Caki2 (cell line): ENCODE measurements at regions not wholly inside any gene's neighbourhood (a gene's known extent, or its start where the extent isn't known, plus 50 kb on each side); places are given as distances from the start of the nearest gene placed in this dataset.
"Not testable (repeated sequence)": the region's sequence is repeated elsewhere in the genome, so short reads cannot be mapped to it uniquely, and the experiment has no call there.

Experiments used
- DNase-seq: peaks from one replicate; pipeline ENCODE4 v3.0.0-alpha.2; 2015; ENCODE audit warnings: low read depth
- in situ Hi-C: cut with HindIII; loops from 2 replicates; pipeline ENCODE4 v1.10.0; 2016; ENCODE audit warnings: low sequenced_read_pairs, low pct_unique_long_range_greater_than_20kb, mixed read lengths

- in situ Hi-C loops = not testable (repeated sequence)
Measured at GRCh38 chr11:112351423-112351822, 90.8 kb upstream of the PLET1 start.

GRCh38 chr11:112352907-112353306 is 92.2 kb upstream of the PLET1 start:
- in situ Hi-C loops = no loop called here
- DNase-seq = no peak

More at GRCh38 chr11:112351423-112351822, 90.8 kb upstream of the PLET1 start:
- DNase-seq = not testable (repeated sequence)

GRCh38 chr11:112354364-112354763 is 93.7 kb upstream of the PLET1 start:
- in situ Hi-C loops = no loop called here

GRCh38 chr11:112355726-112356125 is 95.1 kb upstream of the PLET1 start:
- DNase-seq = no peak
- in situ Hi-C loops = no loop called here

More at GRCh38 chr11:112354364-112354763, 93.7 kb upstream of the PLET1 start:
- DNase-seq = no peak

- DNase-seq = no peak
- in situ Hi-C loops = no loop called here
Measured at GRCh38 chr11:112357488-112357887, 96.8 kb upstream of the PLET1 start.

GRCh38 chr11:112361396-112361795 is 100.7 kb upstream of the PLET1 start:
- no peak for DNase-seq
- in situ Hi-C loops = no loop called here

GRCh38 chr11:112363527-112363926 is 102.9 kb upstream of the PLET1 start:
- no peak for DNase-seq
- in situ Hi-C loops = no loop called here

- DNase-seq = no peak
- in situ Hi-C loops = no loop called here
Measured at GRCh38 chr11:112364962-112365481, 104.4 kb upstream of the PLET1 start.

GRCh38 chr11:112366012-112366411 is 105.4 kb upstream of the PLET1 start:
- in situ Hi-C loops = no loop called here
- DNase-seq = no peak

- DNase-seq = no peak
- in situ Hi-C loops = no loop called here
Measured at GRCh38 chr11:112366777-112367176, 106.1 kb upstream of the PLET1 start.

GRCh38 chr11:112367461-112367860 is 106.8 kb upstream of the PLET1 start:
- in situ Hi-C loops = no loop called here
- no peak for DNase-seq

- in situ Hi-C loops = no loop called here
- no peak for DNase-seq
Measured at GRCh38 chr11:112367895-112368294, 107.2 kb upstream of the PLET1 start.

- in situ Hi-C loops = no loop called here
- no peak for DNase-seq
Measured at GRCh38 chr11:112368381-112368780, 107.7 kb upstream of the PLET1 start.

GRCh38 chr11:112369374-112369773 is 108.7 kb upstream of the PLET1 start:
- no peak for DNase-seq
- in situ Hi-C loops = no loop called here

GRCh38 chr11:112369916-112370315 is 109.3 kb upstream of the PLET1 start:
- DNase-seq = no peak
- in situ Hi-C loops = no loop called here

GRCh38 chr11:112374486-112375140 is 114.0 kb upstream of the PLET1 start:
- in situ Hi-C loops = no loop called here
- DNase-seq = no peak

GRCh38 chr11:112377946-112378345 is 117.3 kb upstream of the PLET1 start:
- DNase-seq = no peak
- in situ Hi-C loops = no loop called here

GRCh38 chr11:112380464-112380863 is 119.8 kb upstream of the PLET1 start:
- DNase-seq = no peak
- in situ Hi-C loops = no loop called here

- no peak for DNase-seq
- in situ Hi-C loops = no loop called here
Measured at GRCh38 chr11:112381578-112381977, 120.9 kb upstream of the PLET1 start.

GRCh38 chr11:112382561-112382960 is 121.9 kb upstream of the PLET1 start:
- in situ Hi-C loops = no loop called here
- DNase-seq = no peak
